Neural cell (in vitro differentiated cells): ENCODE measurements at regions not wholly inside any gene's neighbourhood (a gene's known extent, or its start where the extent isn't known, plus 50 kb on each side); places are given as distances from the start of the nearest gene placed in this dataset.

Source experiments
- H2AFZ ChIP-seq: fragments of 200-600, 300-800 bp; sonication (generic), shearing (Covaris generic); 2 replicates; pipeline ENCODE4 v1.6.0; 2014; ENCODE audit warnings: low read depth, mild to moderate bottlenecking, antibody characterized with exemption, low read length, moderate library complexity
- H3F3A ChIP-seq: fragments of 200-600 bp; shearing (Covaris generic); 2 replicates; pipeline ENCODE4 v1.6.1; 2016; ENCODE audit warnings: mild to moderate bottlenecking, moderate library complexity, mixed read lengths, antibody characterized with exemption, low read length; ENCODE audit not compliant: insufficient read depth, poor library complexity, severe bottlenecking
- H3K27ac ChIP-seq: fragments of 200-600, 300-800 bp; sonication (generic), shearing (Covaris generic); 2 replicates; pipeline ENCODE4 v1.5.1; 2014; ENCODE audit warnings: mild to moderate bottlenecking, low read length, moderate library complexity
- H3K27me3 ChIP-seq: fragments of 300-800, 200-600 bp; sonication (generic), shearing (Covaris generic); 2 replicates; pipeline ENCODE4 v1.6.0; 2014; ENCODE audit warnings: mild to moderate bottlenecking, low read depth, low read length, moderate library complexity; ENCODE audit not compliant: insufficient read depth
- H3K36me3 ChIP-seq: fragments of 300-800, 200-600 bp; sonication (generic), shearing (Covaris generic); 2 replicates; pipeline ENCODE4 v1.5.1; 2014; ENCODE audit warnings: mild to moderate bottlenecking, antibody characterized with exemption, low read length, moderate library complexity; ENCODE audit not compliant: insufficient read depth
- H3K4me2 ChIP-seq: fragments of 300-800, 200-600 bp; sonication (generic), shearing (Covaris generic); 2 replicates; pipeline ENCODE4 v1.6.0; 2014; ENCODE audit warnings: mild to moderate bottlenecking, low read length
- H3K4me3 ChIP-seq: fragments of 300-800, 200-600 bp; sonication (generic), shearing (Covaris generic); 2 replicates; pipeline ENCODE4 v1.5.1; 2014; ENCODE audit warnings: mild to moderate bottlenecking, low read length, moderate library complexity
- H3K79me2 ChIP-seq: fragments of 200-600 bp; shearing (Covaris generic); replicated peaks from 2 replicates; pipeline ENCODE4 v1.6.0; 2014; ENCODE audit warnings: mild to moderate bottlenecking, low read length, moderate library complexity; ENCODE audit not compliant: insufficient read depth
- H3K9ac ChIP-seq: fragments of 300-800, 200-600 bp; sonication (generic), shearing (Covaris generic); 2 replicates; pipeline ENCODE4 v1.6.1; 2016; ENCODE audit warnings: mild to moderate bottlenecking, low read length, mixed read lengths
- H3K9me2 ChIP-seq: fragments of 200-600 bp; shearing (Covaris generic); 2 replicates; pipeline ENCODE4 v1.6.1; 2016; ENCODE audit warnings: mild to moderate bottlenecking, low read length, mixed read lengths; ENCODE audit not compliant: insufficient read depth
- H3K9me3 ChIP-seq: fragments of 200-600, 300-800 bp; sonication (generic), shearing (Covaris generic); 2 replicates; pipeline ENCODE4 v1.6.1; 2016; ENCODE audit warnings: mild to moderate bottlenecking, mixed run types, low read length, moderate library complexity, mixed read lengths
- H4K20me1 ChIP-seq: fragments of 200-600 bp; shearing (Covaris generic); 2 replicates; pipeline ENCODE4 v1.6.1; 2016; ENCODE audit warnings: mild to moderate bottlenecking, mixed run types; ENCODE audit not compliant: insufficient read depth
- CTCF ChIP-seq: fragments of 450-650 bp; IDR thresholded peaks from 2 replicates; pipeline ENCODE4 v1.5.1; 2014; ENCODE audit warnings: antibody characterized with exemption, mild to moderate bottlenecking, moderate library complexity; ENCODE audit not compliant: poor library complexity, severe bottlenecking
- EP300 ChIP-seq: fragments of 450-650 bp; conservative IDR thresholded peaks from 2 replicates; pipeline ENCODE4 v1.6.1; 2014; ENCODE audit warnings: antibody characterized with exemption, mild to moderate bottlenecking, moderate library complexity; ENCODE audit not compliant: poor library complexity, severe bottlenecking
- EZH2 ChIP-seq: fragments of 200-600, 300-800 bp; shearing (Covaris generic), sonication (generic); IDR thresholded peaks from 2 replicates; pipeline ENCODE4 v1.6.1; 2014; ENCODE audit warnings: antibody characterized with exemption, low read length, borderline replicate concordance, mild to moderate bottlenecking; ENCODE audit not compliant: insufficient read depth, poor library complexity, severe bottlenecking
- MXI1 ChIP-seq: fragments of 450-650 bp; conservative IDR thresholded peaks from 2 replicates; pipeline ENCODE4 v1.6.1; 2014; ENCODE audit warnings: antibody characterized with exemption, mild to moderate bottlenecking; ENCODE audit not compliant: poor library complexity, severe bottlenecking
- POLR2AphosphoS5 ChIP-seq: IDR thresholded peaks from 2 replicates; pipeline ENCODE4 v1.6.1; 2012
- RAD21 ChIP-seq: fragments of 450-650 bp; conservative IDR thresholded peaks from 2 replicates; pipeline ENCODE4 v1.6.1; 2014; ENCODE audit warnings: antibody characterized with exemption, mild to moderate bottlenecking, moderate library complexity
- SMC3 ChIP-seq: fragments of 450-650 bp; conservative IDR thresholded peaks from 2 replicates; pipeline ENCODE4 v1.6.1; 2014; ENCODE audit warnings: antibody characterized with exemption, mild to moderate bottlenecking, moderate library complexity; ENCODE audit not compliant: poor library complexity
- TAF1 ChIP-seq: IDR thresholded peaks from 2 replicates; pipeline ENCODE4 v1.6.1; 2012; ENCODE audit warnings: low read depth
- TF ChIP-seq, protein P1 (sequence below): IDR thresholded peaks from 2 replicates; pipeline ENCODE4 v1.6.1; 2012; ENCODE audit warnings: borderline replicate concordance

DNA sequence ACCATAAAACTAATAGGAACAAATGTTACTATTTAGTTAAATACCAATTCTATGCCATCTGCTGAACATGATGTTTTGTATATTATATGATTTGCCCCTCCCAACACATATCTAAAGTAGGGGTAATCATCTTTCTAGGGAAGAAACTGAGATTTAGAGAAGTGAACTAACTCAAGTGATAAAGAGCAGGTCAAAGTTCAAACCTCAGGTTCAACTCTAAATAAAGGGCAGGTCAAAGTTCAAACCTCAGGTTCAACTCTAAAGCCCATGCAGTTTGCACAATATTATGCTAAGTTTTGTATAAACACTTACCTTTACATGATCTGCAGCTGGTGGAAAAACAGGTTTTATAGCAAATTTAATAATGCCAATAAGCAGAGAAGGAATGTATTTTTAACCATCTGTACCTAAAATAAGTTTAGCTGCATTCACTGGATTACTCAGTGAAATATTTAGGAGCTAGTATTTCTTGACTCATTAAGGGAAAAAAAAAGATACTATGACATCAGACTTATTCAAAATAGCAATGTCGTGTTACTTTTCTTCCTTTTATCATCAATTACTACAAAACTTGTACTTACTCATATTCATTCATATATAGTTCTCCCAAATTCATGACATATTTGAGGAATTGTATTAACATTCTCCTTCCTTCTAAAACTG lies 1194.3 kb upstream of the CELF2 start:
- no peaks in the 10 kb centered on the region for H3K79me2 ChIP-seq
- no peak overlapping the region for H3K4me3 ChIP-seq
- H2AFZ ChIP-seq, result no peak overlapping the region
- H4K20me1 ChIP-seq, result no peaks in the 10 kb centered on the region
- H3K9me2 ChIP-seq, result no peaks in the 10 kb centered on the region
- H3K27ac ChIP-seq, result no peak overlapping the region
- no peaks in the 10 kb centered on the region for H3K36me3 ChIP-seq
- no peaks in the 10 kb centered on the region for H3F3A ChIP-seq
- no peaks in the 10 kb centered on the region for H3K9me3 ChIP-seq
- TF ChIP-seq POLR2AphosphoS5, result no peak
- H3K4me2 ChIP-seq, result no peak overlapping the region
- H3K27me3 ChIP-seq, result no peaks in the 10 kb centered on the region
- no peak overlapping the region for H3K9ac ChIP-seq

DNA sequence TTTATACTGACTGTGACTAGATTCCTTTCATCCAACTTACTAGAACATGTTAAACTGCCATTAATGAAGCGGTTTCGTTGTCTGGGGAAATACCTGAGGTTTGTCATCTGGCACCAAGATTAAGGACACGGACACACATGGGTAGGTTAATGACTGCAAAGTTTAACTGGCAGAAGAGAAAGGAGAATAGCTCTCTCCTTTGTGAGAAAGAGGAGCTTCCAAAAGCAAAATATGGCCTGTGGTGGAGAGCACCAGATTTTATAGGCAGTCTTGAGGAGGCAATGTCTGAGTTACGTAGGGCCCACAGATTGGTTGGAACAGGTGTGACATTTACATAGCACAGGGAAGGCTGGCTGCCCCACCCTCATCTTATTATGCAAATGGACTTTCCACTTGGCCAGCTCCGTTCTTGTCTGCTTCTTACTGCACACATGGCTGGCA lies 1193.0 kb upstream of the CELF2 start:
- H3K9me3 ChIP-seq, result no peaks in the 10 kb centered on the region
- H3K27me3 ChIP-seq, result no peaks in the 10 kb centered on the region
- H3K36me3 ChIP-seq, result no peaks in the 10 kb centered on the region
- TF ChIP-seq EZH2 (no peak), EP300 (no peak), SMC3 (no peak), MXI1 (no peak), RAD21 (no peak), CTCF (no peak), TAF1 (no peak), POLR2AphosphoS5 (no peak)
- TF ChIP-seq, protein P1, sequence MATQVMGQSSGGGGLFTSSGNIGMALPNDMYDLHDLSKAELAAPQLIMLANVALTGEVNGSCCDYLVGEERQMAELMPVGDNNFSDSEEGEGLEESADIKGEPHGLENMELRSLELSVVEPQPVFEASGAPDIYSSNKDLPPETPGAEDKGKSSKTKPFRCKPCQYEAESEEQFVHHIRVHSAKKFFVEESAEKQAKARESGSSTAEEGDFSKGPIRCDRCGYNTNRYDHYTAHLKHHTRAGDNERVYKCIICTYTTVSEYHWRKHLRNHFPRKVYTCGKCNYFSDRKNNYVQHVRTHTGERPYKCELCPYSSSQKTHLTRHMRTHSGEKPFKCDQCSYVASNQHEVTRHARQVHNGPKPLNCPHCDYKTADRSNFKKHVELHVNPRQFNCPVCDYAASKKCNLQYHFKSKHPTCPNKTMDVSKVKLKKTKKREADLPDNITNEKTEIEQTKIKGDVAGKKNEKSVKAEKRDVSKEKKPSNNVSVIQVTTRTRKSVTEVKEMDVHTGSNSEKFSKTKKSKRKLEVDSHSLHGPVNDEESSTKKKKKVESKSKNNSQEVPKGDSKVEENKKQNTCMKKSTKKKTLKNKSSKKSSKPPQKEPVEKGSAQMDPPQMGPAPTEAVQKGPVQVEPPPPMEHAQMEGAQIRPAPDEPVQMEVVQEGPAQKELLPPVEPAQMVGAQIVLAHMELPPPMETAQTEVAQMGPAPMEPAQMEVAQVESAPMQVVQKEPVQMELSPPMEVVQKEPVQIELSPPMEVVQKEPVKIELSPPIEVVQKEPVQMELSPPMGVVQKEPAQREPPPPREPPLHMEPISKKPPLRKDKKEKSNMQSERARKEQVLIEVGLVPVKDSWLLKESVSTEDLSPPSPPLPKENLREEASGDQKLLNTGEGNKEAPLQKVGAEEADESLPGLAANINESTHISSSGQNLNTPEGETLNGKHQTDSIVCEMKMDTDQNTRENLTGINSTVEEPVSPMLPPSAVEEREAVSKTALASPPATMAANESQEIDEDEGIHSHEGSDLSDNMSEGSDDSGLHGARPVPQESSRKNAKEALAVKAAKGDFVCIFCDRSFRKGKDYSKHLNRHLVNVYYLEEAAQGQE, result no peak
- H3K4me2 ChIP-seq, result no peak overlapping the region
- no peak overlapping the region for H3K4me3 ChIP-seq
- H3F3A ChIP-seq, result no peaks in the 10 kb centered on the region
- no peak overlapping the region for H3K27ac ChIP-seq
- H3K9ac ChIP-seq, result no peak overlapping the region
- no peaks in the 10 kb centered on the region for H3K79me2 ChIP-seq
- no peaks in the 10 kb centered on the region for H3K9me2 ChIP-seq
- no peak overlapping the region for H2AFZ ChIP-seq
- no peaks in the 10 kb centered on the region for H4K20me1 ChIP-seq
